GM12878 (cell line): ENCODE measurements at regions not wholly inside any gene's neighbourhood (a gene's known extent, or its start where the extent isn't known, plus 50 kb on each side); places are given as distances from the start of the nearest gene placed in this dataset.

Experiments used
- ATAC-seq: fragments of 200-7000 bp; cut with Tn5 transposase; 3 replicates; pipeline ENCODE4 v1.9.1; 2020; ENCODE audit warnings: mild to moderate bottlenecking, moderate library complexity
- BruUV-seq: library from RNA; stranded (reverse); fragments of 400-500 nt; replicated peaks from 2 replicates; lab custom pipeline; 2021; lab: Mats Ljungman, UMichigan
- CTCF ChIA-PET: fragments of 300-600 bp; sonication (Branson Sonifier 250); formaldehyde crosslinking; extraction: SDS; loops from one replicate; lab custom pipeline; 2021; ENCODE audit warnings: inconsistent platforms; lab: Yijun Ruan, JAX
- POLR2A ChIA-PET: fragments of 350-600 bp; formaldehyde crosslinking; extraction: SDS; loops from one replicate; lab custom pipeline; 2021; ENCODE audit warnings: inconsistent platforms; lab: Charles Lee
- RAD21 ChIA-PET: fragments of 300-600 bp; sonication (Branson Sonifier 250); formaldehyde crosslinking; loops from one replicate; lab custom pipeline; 2023; ENCODE audit warnings: antibody characterized with exemption; ENCODE audit not compliant: unreplicated experiment; lab: Charles Lee
- SMC1A ChIA-PET: fragments of 300-600 bp; sonication (Branson Sonifier 250); formaldehyde crosslinking; loops from one replicate; lab custom pipeline; 2023; ENCODE audit not compliant: unreplicated experiment, uncharacterized antibody; lab: Charles Lee
- DNase-seq: peaks from one replicate; pipeline ENCODE4 v3.0.0-alpha.2; 2011; ENCODE audit warnings: low read depth, low spot score
- FAIRE-seq: peaks from 3 replicates; lab custom pipeline; 2011; peaks lifted over from hg19 to GRCh38; lab: Jason Lieb, UNC
- H2AFZ ChIP-seq: 2 replicates; pipeline ENCODE4 v1.6.0; 2011; ENCODE audit warnings: low read depth, low read length, control low read depth; ENCODE audit not compliant: control insufficient read depth
- H3K27ac ChIP-seq: 2 replicates; pipeline ENCODE4 v1.5.1; 2011; ENCODE audit warnings: control low read depth; ENCODE audit not compliant: control insufficient read depth, insufficient read depth
- H3K27me3 ChIP-seq, 2 experiments: replicated peaks in 1 of 2; 2 replicates each; pipeline versions ENCODE4 v1.6.0 to v1.6.1; 2011; ENCODE audit warnings: low read length in 1 of 2; ENCODE audit not compliant: control insufficient read depth in 2 of 2, insufficient read depth in 2 of 2
- H3K36me3 ChIP-seq, 2 experiments: 2 replicates each; pipeline ENCODE4 v1.5.1; 2011; ENCODE audit warnings: low read length in 1 of 2; ENCODE audit not compliant: control insufficient read depth in 2 of 2, insufficient read depth in 2 of 2
- H3K4me1 ChIP-seq: 2 replicates; pipeline ENCODE4 v1.6.1; 2011; ENCODE audit warnings: mild to moderate bottlenecking, low read length, moderate library complexity, mixed read lengths; ENCODE audit not compliant: control insufficient read depth, insufficient read depth
- H3K4me2 ChIP-seq: 2 replicates; pipeline ENCODE4 v1.6.0; 2011; ENCODE audit warnings: control low read depth; ENCODE audit not compliant: control insufficient read depth, insufficient read depth
- H3K4me3 ChIP-seq: fragments of 200-600 bp; sonication (generic); 2 replicates; pipeline ENCODE4 v1.5.1; 2016
- H3K79me2 ChIP-seq: 2 replicates; pipeline ENCODE4 v1.6.0; 2011; ENCODE audit warnings: low read length; ENCODE audit not compliant: control insufficient read depth, insufficient read depth
- H3K9ac ChIP-seq: 2 replicates; pipeline ENCODE4 v1.8.0; 2011; ENCODE audit warnings: low read length, control low read depth, mixed read lengths; ENCODE audit not compliant: control insufficient read depth, insufficient read depth
- H3K9me3 ChIP-seq: replicated peaks from 3 replicates; pipeline ENCODE4 v1.5.1; 2011; ENCODE audit warnings: mild to moderate bottlenecking, low read length; ENCODE audit not compliant: control insufficient read depth, insufficient read depth
- H4K20me1 ChIP-seq: 2 replicates; pipeline ENCODE4 v1.6.0; 2011; ENCODE audit not compliant: control insufficient read depth, insufficient read depth
- ATF7 ChIP-seq: fragments of 450-650 bp; IDR thresholded peaks from 2 replicates; pipeline ENCODE4 v1.6.1; 2016; ENCODE audit warnings: low read depth, mild to moderate bottlenecking
- BHLHE40 ChIP-seq, 2 experiments: fragments of 450-650 bp in 1 of 2; IDR thresholded peaks; 2 replicates each; pipeline ENCODE4 v1.6.1; 2011 to 2017; ENCODE audit warnings: low read depth in 2 of 2, borderline replicate concordance in 1 of 2, improper control_type of control experiment in 1 of 2, low read length in 1 of 2, mild to moderate bottlenecking in 1 of 2
- BRCA1 ChIP-seq: IDR thresholded peaks from 2 replicates; pipeline ENCODE4 v1.6.1; 2011; ENCODE audit warnings: low read depth, low read length, improper control_type of control experiment
- FOS ChIP-seq: IDR thresholded peaks from 3 replicates; pipeline ENCODE4 v1.6.1; 2011; ENCODE audit warnings: borderline replicate concordance; ENCODE audit not compliant: insufficient read length; ENCODE audit errors: extremely low read depth
- FOXM1 ChIP-seq: IDR thresholded peaks from 2 replicates; pipeline ENCODE4 v1.6.1; 2012; ENCODE audit warnings: low read depth, mild to moderate bottlenecking, inconsistent platforms, low read length, moderate library complexity
- HDGF ChIP-seq: fragments of 450-650 bp; IDR thresholded peaks from 2 replicates; pipeline ENCODE4 v1.6.1; 2016; ENCODE audit warnings: antibody characterized with exemption
- NFIC ChIP-seq: IDR thresholded peaks from 2 replicates; pipeline ENCODE4 v1.6.1; 2012; ENCODE audit warnings: low read depth, mild to moderate bottlenecking, inconsistent platforms, low read length, moderate library complexity
- NFXL1 ChIP-seq: fragments of 450-650 bp; IDR thresholded peaks from 2 replicates; pipeline ENCODE4 v1.6.1; 2017; ENCODE audit warnings: antibody characterized with exemption, mild to moderate bottlenecking, borderline replicate concordance
- NFYB ChIP-seq: IDR thresholded peaks from 2 replicates; pipeline ENCODE4 v1.6.1; 2011; ENCODE audit warnings: low read depth, mild to moderate bottlenecking, low read length, improper control_type of control experiment, moderate library complexity; ENCODE audit not compliant: insufficient read depth
- NKRF ChIP-seq: fragments of 450-650 bp; conservative IDR thresholded peaks from 2 replicates; pipeline ENCODE4 v1.6.1; 2017; ENCODE audit warnings: mild to moderate bottlenecking, moderate library complexity
- RBBP5 ChIP-seq: fragments of 200-600 bp; sonication (generic); conservative IDR thresholded peaks from 2 replicates; pipeline ENCODE4 v1.6.1; 2016
- SMAD5 ChIP-seq: IDR thresholded peaks from 2 replicates; pipeline ENCODE4 v1.6.1; 2016; ENCODE audit warnings: antibody characterized with exemption, low read depth
- USF1 ChIP-seq: IDR thresholded peaks from 2 replicates; pipeline ENCODE4 v1.6.1; 2011; ENCODE audit warnings: borderline replicate concordance, low read depth, mild to moderate bottlenecking, moderate library complexity, mixed read lengths, low read length; ENCODE audit not compliant: insufficient read depth; ENCODE audit errors: extremely low read length
- WGBS: methylation state at CpG from one replicate; pipeline ENCODE4 v1.1.6; 2016; ENCODE audit warnings: low lambda C conversion rate; ENCODE audit not compliant: insufficient replicate concordance, insufficient coverage; ENCODE audit errors: missing lambda C conversion rate; 5-methylcytosine and 5-hydroxymethylcytosine counted together
- in situ Hi-C: fragments of 300-500 bp; cut with MboI; formaldehyde crosslinking; loops from 9 replicates; pipeline ENCODE4 v1.14.3; 2018; ENCODE audit warnings: mixed read lengths
- intact Hi-C: fragments of 100-400 bp; cut with micrococcal nuclease; formaldehyde crosslinking; loops from one replicate; pipeline ENCODE4 v1.14.2; 2022; ENCODE audit not compliant: unreplicated experiment

GRCh38 chr3:5733995-5734394, 546.5 kb downstream of the EDEM1 start:
- no peaks in the 10 kb centered on the region for H3K79me2 ChIP-seq
- ChIA-PET SMC1A (interaction anchor here (0.8 to 1.4 kb wide), 4 partner anchors 13 to 1054 kb away, joined by 3 read pairs; no protein-coding TSS in a partner anchor), RAD21 (no interaction called here), CTCF (interaction anchor here (1.5 to 4.8 kb wide), 2 partner anchors 17 to 307 kb away, joined by 3 to 37 read pairs; no protein-coding TSS in a partner anchor), POLR2A (interaction anchor here (0.6 kb wide), 1 partner anchor 58 kb away, joined by 3 read pairs; no protein-coding TSS in a partner anchor)
- 24% methylated on average over 4 of the region's 4 CpGs for WGBS
- no peaks in the 10 kb centered on the region for H3K27me3 ChIP-seq
- TF ChIP-seq NFIC (no peak), NFYB (no peak), NFXL1 (no peak), HDGF (no peak), BRCA1 (no peak), RBBP5 (no peak), ATF7 (no peak), FOS (no peak), SMAD5 (no peak), USF1 (no peak), NKRF (no peak), BHLHE40 (IDR thresholded peaks at IDR 0.05; ENCODE audit: borderline replicate concordance in 1 of 2, low read depth in 2 of 2, low read length in 1 of 2) (no peak), FOXM1 (no peak)
- no peaks in the 10 kb centered on the region for H3K36me3 ChIP-seq
- no peak overlapping the region for H3K4me2 ChIP-seq
- H4K20me1 ChIP-seq, result no peaks in the 10 kb centered on the region
- no peak overlapping the region for H3K27ac ChIP-seq
- intact Hi-C loops, result no loop called here
- ATAC-seq (no peak), FAIRE-seq (no peak), DNase-seq (no peak)
- in situ Hi-C loops, result no loop called here
- H3K4me3 ChIP-seq, result no peak overlapping the region
- no peaks in the 10 kb centered on the region for H3K9me3 ChIP-seq
- no TSS peak for BruUV-seq
- no peak overlapping the region for H3K9ac ChIP-seq
- H3K4me1 ChIP-seq, result no peaks in the 10 kb centered on the region
- H2AFZ ChIP-seq, result no peak overlapping the region
